Endodermal cell (in vitro differentiated cells): ENCODE measurements at regions not wholly inside any gene's neighbourhood (a gene's known extent, or its start where the extent isn't known, plus 50 kb on each side); places are given as distances from the start of the nearest gene placed in this dataset.

Experiments used
- DNase-seq: peaks from one replicate; pipeline ENCODE4 v3.0.0-alpha.2; 2017
- H3K27ac ChIP-seq: 2 replicates; pipeline ENCODE4 v1.5.1; 2013; ENCODE audit warnings: mild to moderate bottlenecking, low read depth, low read length, moderate library complexity
- H3K27me3 ChIP-seq: 2 replicates; pipeline ENCODE4 v1.6.1; 2013; ENCODE audit warnings: mild to moderate bottlenecking, low read length, moderate library complexity; ENCODE audit not compliant: insufficient read depth, control insufficient read depth, poor library complexity, severe bottlenecking
- H3K36me3 ChIP-seq: 2 replicates; pipeline ENCODE4 v1.7.0; 2013; ENCODE audit warnings: mild to moderate bottlenecking, low read length, moderate library complexity; ENCODE audit not compliant: control insufficient read depth, insufficient read depth
- H3K4me1 ChIP-seq: one replicate; pipeline ENCODE4 v1.7.0; 2013; ENCODE audit warnings: low read length; ENCODE audit not compliant: control insufficient read depth, insufficient read depth
- H3K4me3 ChIP-seq: 2 replicates; pipeline ENCODE4 v1.5.1; 2013; ENCODE audit warnings: mild to moderate bottlenecking, low read length, moderate library complexity
- H3K9ac ChIP-seq: 2 replicates; pipeline ENCODE4 v1.6.1; 2013; ENCODE audit warnings: mild to moderate bottlenecking, low read length, moderate library complexity; ENCODE audit not compliant: poor library complexity, severe bottlenecking; ENCODE audit errors: extremely low read depth
- H3K9me3 ChIP-seq: 2 replicates; pipeline ENCODE4 v1.6.1; 2013; ENCODE audit warnings: mild to moderate bottlenecking, low read length, moderate library complexity; ENCODE audit not compliant: control insufficient read depth
- H3K27ac Mint-ChIP-seq: 2 replicates; pipeline ENCODE4 v1.8.0; 2020; ENCODE audit warnings: mixed read lengths
- H3K27me3 Mint-ChIP-seq: 2 replicates; pipeline ENCODE4 v1.8.0; 2021; ENCODE audit warnings: mild to moderate bottlenecking, mixed read lengths; ENCODE audit not compliant: insufficient read depth
- H3K36me3 Mint-ChIP-seq: 2 replicates; pipeline ENCODE4 v1.8.0; 2020; ENCODE audit warnings: low read depth, mixed read lengths
- H3K4me1 Mint-ChIP-seq: 2 replicates; pipeline ENCODE4 v1.8.0; 2020; ENCODE audit warnings: mixed read lengths
- H3K4me3 Mint-ChIP-seq: 2 replicates; pipeline ENCODE4 v1.8.0; 2020; ENCODE audit warnings: mild to moderate bottlenecking, moderate library complexity, mixed read lengths
- H3K9me3 Mint-ChIP-seq: 2 replicates; pipeline ENCODE4 v1.8.0; 2020; ENCODE audit warnings: mild to moderate bottlenecking, mixed read lengths
- WGBS, 2 experiments: methylation state at CpG; one replicate each; pipeline versions ENCODE4 v1.1.5 to v1.1.7; 2013; ENCODE audit warnings: missing lambda C conversion rate in 2 of 2, mixed read lengths in 1 of 2; ENCODE audit not compliant: insufficient coverage in 1 of 2, insufficient read length in 1 of 2; 5-methylcytosine and 5-hydroxymethylcytosine counted together
- TF ChIP-seq, protein P1 (sequence below): fragments of 200-600 bp; sonication (generic); conservative IDR thresholded peaks from 2 replicates; pipeline ENCODE4 v1.5.0; 2021; ENCODE audit warnings: antibody characterized with exemption, mild to moderate bottlenecking

DNA sequence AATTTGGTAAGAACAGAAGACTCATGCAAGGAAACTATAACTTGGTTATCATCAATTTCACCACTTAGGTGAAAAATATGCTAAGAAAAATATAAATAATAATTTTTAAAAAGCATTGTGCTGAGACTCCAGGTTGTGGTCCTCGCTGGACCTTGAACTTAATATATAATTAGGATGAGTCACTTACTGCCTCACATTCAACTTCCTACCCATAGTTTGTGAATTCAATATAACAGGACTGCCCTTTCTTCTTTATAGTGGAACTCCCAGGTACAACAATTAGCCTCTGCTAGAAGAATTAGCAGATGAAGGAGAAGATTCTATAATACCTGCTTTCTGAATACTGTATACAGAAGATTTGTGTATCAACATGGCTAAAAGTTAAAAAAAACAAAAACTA lies 149.1 kb upstream of the SPRED1 start:
- DNase-seq, result no peak
- Mint-ChIP-seq H3K4me3 (no peak overlapping the region), H3K27ac (no peak overlapping the region)

DNA sequence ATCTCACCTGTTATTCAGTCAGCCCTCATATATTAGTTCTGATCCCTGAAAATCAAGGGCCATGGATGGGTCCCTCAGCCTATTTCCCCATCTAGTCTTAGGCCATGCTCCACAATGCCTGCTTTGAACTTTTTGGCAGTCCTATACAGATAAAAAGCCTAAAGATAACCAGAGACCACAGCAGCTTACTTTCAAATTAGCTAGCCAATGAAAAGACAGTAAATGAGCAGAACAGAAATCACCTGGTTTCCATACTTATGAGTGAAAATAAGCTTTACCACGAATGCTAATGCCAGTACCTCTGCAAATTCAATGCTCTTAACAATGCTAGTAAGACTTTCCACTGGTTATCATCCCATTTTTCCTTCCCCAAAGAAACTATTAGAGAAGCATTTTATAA lies 141.6 kb upstream of the SPRED1 start:
- Histone ChIP-seq H3K4me1 (peaks cover 2% of the 10 kb centered on the region), H3K4me3 (no peak overlapping the region), H3K9me3 (no peaks in the 10 kb centered on the region), H3K36me3 (no peaks in the 10 kb centered on the region), H3K27me3 (no peaks in the 10 kb centered on the region), H3K9ac (no peak overlapping the region), H3K27ac (no peak overlapping the region)
- no peak for DNase-seq
- peaks cover 17% of the 10 kb centered on the region for H3K4me1 Mint-ChIP-seq
- TF ChIP-seq, protein P1, sequence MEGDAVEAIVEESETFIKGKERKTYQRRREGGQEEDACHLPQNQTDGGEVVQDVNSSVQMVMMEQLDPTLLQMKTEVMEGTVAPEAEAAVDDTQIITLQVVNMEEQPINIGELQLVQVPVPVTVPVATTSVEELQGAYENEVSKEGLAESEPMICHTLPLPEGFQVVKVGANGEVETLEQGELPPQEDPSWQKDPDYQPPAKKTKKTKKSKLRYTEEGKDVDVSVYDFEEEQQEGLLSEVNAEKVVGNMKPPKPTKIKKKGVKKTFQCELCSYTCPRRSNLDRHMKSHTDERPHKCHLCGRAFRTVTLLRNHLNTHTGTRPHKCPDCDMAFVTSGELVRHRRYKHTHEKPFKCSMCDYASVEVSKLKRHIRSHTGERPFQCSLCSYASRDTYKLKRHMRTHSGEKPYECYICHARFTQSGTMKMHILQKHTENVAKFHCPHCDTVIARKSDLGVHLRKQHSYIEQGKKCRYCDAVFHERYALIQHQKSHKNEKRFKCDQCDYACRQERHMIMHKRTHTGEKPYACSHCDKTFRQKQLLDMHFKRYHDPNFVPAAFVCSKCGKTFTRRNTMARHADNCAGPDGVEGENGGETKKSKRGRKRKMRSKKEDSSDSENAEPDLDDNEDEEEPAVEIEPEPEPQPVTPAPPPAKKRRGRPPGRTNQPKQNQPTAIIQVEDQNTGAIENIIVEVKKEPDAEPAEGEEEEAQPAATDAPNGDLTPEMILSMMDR, result no peak
- no peak overlapping the region for H3K27ac Mint-ChIP-seq
- WGBS, 2 experiments, result 80 to 83% methylated on average over 1 of the region's 1 CpG
- H3K4me3 Mint-ChIP-seq, result no peak overlapping the region
- no peaks in the 10 kb centered on the region for H3K36me3 Mint-ChIP-seq
- H3K9me3 Mint-ChIP-seq, result no peaks in the 10 kb centered on the region
- H3K27me3 Mint-ChIP-seq, result no peaks in the 10 kb centered on the region

More for the DNA sequence above, 149.1 kb upstream of the SPRED1 start:
- H3K4me1 Mint-ChIP-seq, result no peaks in the 10 kb centered on the region
- TF ChIP-seq, protein P1, result no peak
- Histone ChIP-seq H3K27ac (no peak overlapping the region), H3K36me3 (no peaks in the 10 kb centered on the region), H3K9me3 (no peaks in the 10 kb centered on the region), H3K4me1 (no peaks in the 10 kb centered on the region), H3K27me3 (no peaks in the 10 kb centered on the region), H3K9ac (no peak overlapping the region), H3K4me3 (no peak overlapping the region)
- no CpG with 5 or more reads among the region's 1 CpG for WGBS, 2 experiments
- H3K36me3 Mint-ChIP-seq, result no peaks in the 10 kb centered on the region
- no peaks in the 10 kb centered on the region for H3K27me3 Mint-ChIP-seq
- peaks cover 9% of the 10 kb centered on the region for H3K9me3 Mint-ChIP-seq

DNA sequence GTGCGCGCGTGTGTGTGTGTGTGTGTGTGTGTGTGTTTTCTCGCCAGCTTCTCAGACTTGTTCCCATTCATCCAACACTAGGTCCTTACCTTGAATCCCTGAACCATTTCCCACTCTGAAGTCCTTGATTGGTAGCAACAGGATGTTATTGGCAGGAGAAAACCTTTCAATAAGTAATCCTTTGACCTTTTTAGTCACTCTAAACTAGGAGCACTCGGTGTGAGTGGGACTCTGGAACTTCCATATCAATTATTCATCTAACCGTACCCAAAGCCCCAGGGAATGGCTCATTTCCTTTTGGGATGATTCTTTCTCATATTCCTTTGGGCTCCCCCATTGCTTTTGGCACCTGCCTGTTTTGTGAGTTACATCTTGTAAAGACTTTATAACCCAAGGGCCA lies 140.2 kb upstream of the SPRED1 start:
- H3K4me1 ChIP-seq, result peaks cover 2% of the 10 kb centered on the region
- H3K9me3 Mint-ChIP-seq, result no peaks in the 10 kb centered on the region
- H3K27me3 ChIP-seq, result no peaks in the 10 kb centered on the region
- no peak overlapping the region for H3K27ac ChIP-seq
- TF ChIP-seq, protein P1, result no peak
- no peak overlapping the region for H3K4me3 Mint-ChIP-seq
- 96 to 100% methylated on average over 2 to 5 of the region's 6 CpGs for WGBS, 2 experiments
- no peak overlapping the region for H3K27ac Mint-ChIP-seq
- H3K36me3 Mint-ChIP-seq, result no peaks in the 10 kb centered on the region
- no peaks in the 10 kb centered on the region for H3K9me3 ChIP-seq
- no peaks in the 10 kb centered on the region for H3K36me3 ChIP-seq
- DNase-seq, result no peak
- no peak overlapping the region for H3K9ac ChIP-seq
- no peaks in the 10 kb centered on the region for H3K27me3 Mint-ChIP-seq
- no peak overlapping the region for H3K4me3 ChIP-seq
- H3K4me1 Mint-ChIP-seq, result peaks cover 17% of the 10 kb centered on the region
